VCaP (cell line): ENCODE measurements at regions not wholly inside any gene's neighbourhood (a gene's known extent, or its start where the extent isn't known, plus 50 kb on each side); places are given as distances from the start of the nearest gene placed in this dataset.
"Not testable (repeated sequence)": the region's sequence is repeated elsewhere in the genome, so short reads cannot be mapped to it uniquely, and the experiment has no call there.

Experiments
- H3K27ac ChIP-seq: fragments of 450-650 bp; 2 replicates; pipeline ENCODE4 v1.5.1; 2017
- CTCF ChIP-seq: fragments of 450-650 bp; conservative IDR thresholded peaks from 2 replicates; pipeline ENCODE4 v1.5.1; 2017; ENCODE audit warnings: mild to moderate bottlenecking, moderate library complexity

- no peak for TF ChIP-seq CTCF
- no peak overlapping the region for H3K27ac ChIP-seq
These were observed 87.1 kb upstream of the KCTD1 start for GRCh38 chr18:26635466-26635865.

- H3K27ac ChIP-seq = no peak overlapping the region
- no peak for TF ChIP-seq CTCF
These were observed 86.3 kb upstream of the KCTD1 start for GRCh38 chr18:26634631-26635030.

GRCh38 chr18:26631135-26631534 is 82.8 kb upstream of the KCTD1 start:
- H3K27ac ChIP-seq = no peak overlapping the region
- TF ChIP-seq CTCF = no peak

DNA sequence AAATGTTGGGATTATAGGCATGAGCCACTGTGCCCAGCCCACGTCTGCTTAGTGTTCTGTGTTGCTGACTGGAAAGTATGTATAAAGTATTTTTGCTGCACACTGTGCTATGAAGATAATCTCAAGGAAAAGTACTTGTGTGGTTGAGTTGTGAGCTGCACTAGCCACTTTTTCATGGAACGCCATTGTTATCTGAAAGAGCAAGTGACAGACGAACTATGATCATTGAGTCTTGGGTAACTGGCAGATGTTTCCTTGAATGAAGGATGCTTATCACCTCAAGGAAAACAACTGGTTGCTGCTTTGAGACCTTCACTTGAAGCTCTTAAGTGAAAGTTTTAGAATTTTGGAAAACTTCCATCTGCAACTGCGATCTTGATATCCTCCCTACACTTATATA is 82.2 kb upstream of the KCTD1 start:
- no peak overlapping the region for H3K27ac ChIP-seq
- no peak for TF ChIP-seq CTCF

DNA sequence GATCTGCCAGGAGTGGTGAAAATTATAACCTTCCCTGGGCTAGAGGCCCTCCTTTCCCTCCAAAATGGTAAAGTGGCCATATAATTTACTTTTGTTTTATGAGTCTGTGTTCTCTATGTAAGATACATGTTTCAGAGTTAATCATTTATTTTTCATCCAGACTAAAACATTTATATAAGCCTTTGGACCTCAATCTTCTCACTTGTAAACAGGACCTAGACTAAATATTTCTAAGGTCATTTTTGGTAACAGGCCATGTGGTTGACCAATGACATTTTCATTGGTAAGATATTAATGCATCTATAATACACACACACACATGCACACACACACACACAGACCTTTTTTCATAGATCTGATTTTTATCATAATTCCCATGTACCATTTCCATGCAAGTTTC is 79.7 kb upstream of the KCTD1 start:
- no peak overlapping the region for H3K27ac ChIP-seq
- no peak for TF ChIP-seq CTCF

DNA sequence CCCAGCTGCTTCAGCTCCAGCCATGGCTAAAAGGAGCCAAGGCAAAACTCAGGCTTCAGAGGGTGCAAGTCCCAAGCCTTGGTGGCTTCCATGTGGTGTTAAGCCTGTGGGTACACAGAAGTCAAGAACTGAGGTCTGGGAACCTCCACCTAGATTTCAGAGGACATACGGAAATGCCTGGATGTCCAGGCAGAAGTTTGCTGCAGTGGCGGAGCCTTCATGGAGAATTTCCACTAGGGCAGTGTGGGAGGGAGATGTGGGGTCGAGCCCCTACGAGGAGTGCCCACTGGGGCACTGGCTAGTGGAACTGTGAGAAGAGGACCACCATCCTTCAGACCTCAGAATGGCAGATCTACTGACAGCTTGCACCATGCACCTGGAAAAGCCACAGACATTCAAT is 76.1 kb upstream of the KCTD1 start:
- no peak for TF ChIP-seq CTCF
- no peak overlapping the region for H3K27ac ChIP-seq

GRCh38 chr18:26623314-26623713 is 75.0 kb upstream of the KCTD1 start:
- not testable (repeated sequence) for H3K27ac ChIP-seq

DNA sequence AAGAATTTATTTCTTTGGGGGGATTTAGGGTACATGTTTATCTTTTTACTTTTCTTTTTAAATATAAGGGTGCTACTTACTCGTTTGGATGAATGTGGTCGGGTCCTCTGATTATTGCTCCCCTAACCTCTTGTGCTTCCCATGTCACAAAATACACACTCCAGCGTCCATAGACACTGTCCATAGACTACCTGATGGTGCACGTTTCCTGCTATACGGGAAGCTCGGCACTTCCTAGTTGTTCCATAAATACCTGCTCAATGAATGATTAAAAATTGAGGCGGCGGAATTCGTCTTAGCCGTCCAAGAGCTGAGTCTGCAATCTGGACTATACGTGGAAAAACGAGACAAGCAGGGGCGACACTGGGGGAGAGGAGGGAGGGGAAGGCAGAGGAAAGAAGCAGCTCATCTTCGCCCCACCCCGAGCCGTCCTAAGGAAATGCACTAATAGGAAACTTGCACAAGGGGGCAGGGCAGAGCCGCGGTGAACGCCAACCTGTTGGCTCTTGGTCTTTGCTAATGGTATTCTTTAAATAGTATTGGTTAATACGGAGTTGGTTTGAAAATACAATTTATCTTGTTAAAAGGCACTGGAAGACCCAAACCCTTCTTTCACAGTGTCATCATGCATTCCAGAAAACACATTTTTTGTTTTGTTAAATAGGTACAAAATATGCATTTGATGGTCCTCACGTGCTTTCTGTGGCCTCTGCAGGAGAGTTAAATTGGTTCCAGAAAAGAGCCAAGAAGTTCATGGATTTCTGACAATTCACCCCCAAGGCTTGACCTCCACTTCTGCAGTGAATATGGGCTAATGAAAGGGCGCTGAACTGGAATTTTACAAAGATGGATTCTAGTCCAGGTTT is 73.0 kb upstream of the KCTD1 start:
- no peak overlapping the region; the same call in 1 of the 2 replicates for H3K27ac ChIP-seq
- peak; percentile 85 for TF ChIP-seq CTCF
